RWPE2 (cell line): ENCODE measurements at regions not wholly inside any gene's neighbourhood (a gene's known extent, or its start where the extent isn't known, plus 50 kb on each side); places are given as distances from the start of the nearest gene placed in this dataset.

Source experiments
- ATAC-seq: fragments of 200-7000 bp; cut with Tn5 transposase; 3 replicates; pipeline ENCODE4 v1.9.1; 2021; ENCODE audit warnings: low read depth
- DNase-seq: peaks from one replicate; pipeline ENCODE4 v3.0.0-alpha.2; 2020; ENCODE audit warnings: low spot score
- H3K27ac ChIP-seq: fragments of 450-650 bp; 2 replicates; pipeline ENCODE4 v1.5.1; 2017; ENCODE audit warnings: mild to moderate bottlenecking; ENCODE audit not compliant: poor library complexity, severe bottlenecking
- H3K27me3 ChIP-seq: fragments of 250-450 bp; sonication (Bioruptor Pico); 2 replicates; pipeline ENCODE4 v1.5.1; 2021; ENCODE audit warnings: mild to moderate bottlenecking, moderate library complexity; ENCODE audit not compliant: insufficient read depth, poor library complexity, severe bottlenecking
- H3K36me3 ChIP-seq: fragments of 250-450 bp; sonication (Bioruptor Pico); 2 replicates; pipeline ENCODE4 v1.5.1; 2020; ENCODE audit warnings: low read depth, mild to moderate bottlenecking, moderate library complexity
- H3K4me1 ChIP-seq: fragments of 250-450 bp; sonication (Bioruptor Pico); 2 replicates; pipeline ENCODE4 v1.5.1; 2021; ENCODE audit warnings: mild to moderate bottlenecking, moderate library complexity; ENCODE audit not compliant: insufficient read depth, poor library complexity, severe bottlenecking
- H3K4me3 ChIP-seq: fragments of 250-450 bp; sonication (Bioruptor Pico); 2 replicates; pipeline ENCODE4 v1.5.1; 2021; ENCODE audit warnings: mild to moderate bottlenecking, moderate library complexity; ENCODE audit not compliant: severe bottlenecking
- H3K9me3 ChIP-seq: fragments of 250-450 bp; sonication (Bioruptor Pico); 2 replicates; pipeline ENCODE4 v1.5.1; 2021; ENCODE audit warnings: mild to moderate bottlenecking, moderate library complexity; ENCODE audit not compliant: severe bottlenecking
- CTCF ChIP-seq: fragments of 450-650 bp; IDR thresholded peaks from one replicate; pipeline ENCODE4 v1.5.1; 2017; ENCODE audit warnings: mild to moderate bottlenecking, moderate library complexity; ENCODE audit not compliant: poor library complexity, severe bottlenecking

GRCh38 chr14:71730471-71730870 is 201.8 kb upstream of the RGS6 start:
- no peak for TF ChIP-seq CTCF
- ATAC-seq (no peak), DNase-seq (no peak)
- peaks cover 80% of the 10 kb centered on the region for H3K36me3 ChIP-seq
- H3K4me1 ChIP-seq = peaks cover 14% of the 10 kb centered on the region
- H3K27ac ChIP-seq = no peak overlapping the region
- H3K4me3 ChIP-seq = no peak overlapping the region
- H3K27me3 ChIP-seq = no peaks in the 10 kb centered on the region
- no peaks in the 10 kb centered on the region for H3K9me3 ChIP-seq

- no peak overlapping the region for H3K27ac ChIP-seq
- H3K4me3 ChIP-seq = no peak overlapping the region
- TF ChIP-seq CTCF = no peak
- no peak for DNase-seq
- no peaks in the 10 kb centered on the region for H3K27me3 ChIP-seq
- H3K9me3 ChIP-seq = no peaks in the 10 kb centered on the region
- peaks cover 8% of the 10 kb centered on the region for H3K4me1 ChIP-seq
- ATAC-seq = no peak
- peaks cover 81% of the 10 kb centered on the region for H3K36me3 ChIP-seq
Observed at GRCh38 chr14:71731096-71731495, 201.1 kb upstream of the RGS6 start.

GRCh38 chr14:71733210-71733883 is 198.9 kb upstream of the RGS6 start:
- Histone ChIP-seq H3K36me3 (peaks cover 92% of the 10 kb centered on the region), H3K4me1 (no peaks in the 10 kb centered on the region), H3K9me3 (no peaks in the 10 kb centered on the region), H3K4me3 (no peak overlapping the region), H3K27ac (no peak overlapping the region), H3K27me3 (no peaks in the 10 kb centered on the region)
- TF ChIP-seq CTCF = no peak
- ATAC-seq = peak; percentile 24; the same call in 1 of the 3 replicates
- DNase-seq = no peak

GRCh38 chr14:71734076-71734475 is 198.2 kb upstream of the RGS6 start:
- no peaks in the 10 kb centered on the region for H3K9me3 ChIP-seq
- TF ChIP-seq CTCF = no peak
- H3K27me3 ChIP-seq = no peaks in the 10 kb centered on the region
- H3K36me3 ChIP-seq = peaks cover 93% of the 10 kb centered on the region
- no peak overlapping the region for H3K4me3 ChIP-seq
- DNase-seq = no peak
- no peak overlapping the region for H3K27ac ChIP-seq
- no peak for ATAC-seq
- peaks cover under 1% of the 10 kb centered on the region for H3K4me1 ChIP-seq

GRCh38 chr14:71734885-71735284 is 197.3 kb upstream of the RGS6 start:
- no peak for ATAC-seq

More at GRCh38 chr14:71734885-71735284, 197.3 kb upstream of the RGS6 start:
- H3K9me3 ChIP-seq = no peaks in the 10 kb centered on the region
- TF ChIP-seq CTCF = no peak
- no peaks in the 10 kb centered on the region for H3K27me3 ChIP-seq
- peaks cover 88% of the 10 kb centered on the region for H3K36me3 ChIP-seq
- H3K27ac ChIP-seq = no peak overlapping the region
- no peak for DNase-seq
- no peak overlapping the region for H3K4me3 ChIP-seq
- H3K4me1 ChIP-seq = peaks cover 9% of the 10 kb centered on the region
